ENCODE measurements at regions not wholly inside any gene's neighbourhood (a gene's known extent, or its start where the extent isn't known, plus 50 kb on each side); places are given as distances from the start of the nearest gene placed in this dataset.

DNA sequence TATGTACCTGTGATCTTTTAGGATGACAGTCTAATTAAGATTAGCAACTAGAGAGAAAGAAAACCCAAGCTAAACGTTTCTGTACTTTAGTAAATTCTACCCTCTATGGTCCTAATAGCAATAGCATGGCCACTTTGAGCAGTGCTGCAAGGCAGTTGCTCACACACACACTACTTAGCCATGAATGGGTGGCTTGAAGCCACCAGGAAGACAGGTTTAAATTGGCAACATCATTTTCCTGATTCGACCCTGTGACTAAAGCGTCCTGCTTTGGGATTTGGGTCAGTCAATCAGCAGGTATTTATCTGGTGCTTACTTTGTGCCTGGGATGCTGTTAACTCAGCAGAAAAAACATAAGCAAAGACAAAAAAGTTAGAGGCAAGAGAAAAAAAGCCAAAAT lies 150.6 kb downstream of the ARRDC3 start:
- peaks cover 0 to 9% (median 2%) of the 10 kb centered on the region in 3 donors for H3K9me3 ChIP-seq (ENCODE audit: control extremely low read depth in 1 of 3, control insufficient read depth in 2 of 3, insufficient read depth in 1 of 3, low read length in 2 of 3)
- Mint-ChIP-seq H3K9me3 (ENCODE audit: insufficient read depth) (peaks cover 8% of the 10 kb centered on the region), H3K27ac (no peak overlapping the region), H3K27me3 (peaks cover 6% of the 10 kb centered on the region), H3K4me1 (no peaks in the 10 kb centered on the region), H3K4me3 (no peak overlapping the region)
- ChIA-PET POLR2A (no interaction called here), CTCF (interaction anchor here (1.0 to 1.3 kb wide), 2 partner anchors 10 to 152 kb away, joined by 3 to 6 read pairs; no protein-coding TSS in a partner anchor)
- H3K4me3 ChIP-seq (ENCODE audit: control extremely low read depth in 1 of 5, extremely low read depth in 1 of 5, insufficient read depth in 1 of 5, low read depth in 2 of 5, low read length in 4 of 5), result no peak overlapping the region
- no peak for ATAC-seq (ENCODE audit: low read depth)
- no peak for DNase-seq
- no peaks in the 10 kb centered on the region for H3K79me2 ChIP-seq (ENCODE audit: control insufficient read depth, insufficient read depth, low read length)
- no peak overlapping the region for H3K9ac ChIP-seq (ENCODE audit: low read length)
- H4K20me1 ChIP-seq (ENCODE audit: control insufficient read depth, insufficient read depth, low read length, poor library complexity, severe bottlenecking), result no peaks in the 10 kb centered on the region
- H3K4me2 ChIP-seq (replicated peaks; ENCODE audit: low read depth, low read length, poor library complexity, severe bottlenecking), result no peak overlapping the region
- no peaks in the 10 kb centered on the region for H3K36me3 ChIP-seq (replicated peaks in 1 of 2; ENCODE audit: control extremely low read depth in 1 of 2, control insufficient read depth in 1 of 2, extremely low read depth in 1 of 2, insufficient read depth in 2 of 2, low read length in 1 of 2)
- intact Hi-C loops (cut with micrococcal nuclease), result no loop called here
- no peaks in the 10 kb centered on the region for H3K27me3 ChIP-seq (replicated peaks in 1 of 4; ENCODE audit: control extremely low read depth in 1 of 4, control insufficient read depth in 3 of 4, insufficient read depth in 4 of 4, low read length in 3 of 4)
- no peak for TF ChIP-seq CTCF (IDR thresholded peaks at IDR 0.05)
- TF ChIP-seq EZH2 (IDR thresholded peaks at IDR 0.05; ENCODE audit: borderline replicate concordance, insufficient read depth, low read depth, low read length, poor library complexity, severe bottlenecking), result no peak
- WGBS (ENCODE audit: insufficient coverage), result 100% methylated on average over 2 of the region's 3 CpGs
- H3K27ac ChIP-seq (ENCODE audit: low read length in 2 of 2), result no peak overlapping the region
- no peaks in the 10 kb centered on the region for H3K4me1 ChIP-seq (ENCODE audit: control insufficient read depth in 2 of 2, insufficient read depth in 2 of 2, low read length in 2 of 2)
- H2AFZ ChIP-seq (ENCODE audit: insufficient read depth, low read depth, low read length, poor library complexity, severe bottlenecking), result no peak overlapping the region

DNA sequence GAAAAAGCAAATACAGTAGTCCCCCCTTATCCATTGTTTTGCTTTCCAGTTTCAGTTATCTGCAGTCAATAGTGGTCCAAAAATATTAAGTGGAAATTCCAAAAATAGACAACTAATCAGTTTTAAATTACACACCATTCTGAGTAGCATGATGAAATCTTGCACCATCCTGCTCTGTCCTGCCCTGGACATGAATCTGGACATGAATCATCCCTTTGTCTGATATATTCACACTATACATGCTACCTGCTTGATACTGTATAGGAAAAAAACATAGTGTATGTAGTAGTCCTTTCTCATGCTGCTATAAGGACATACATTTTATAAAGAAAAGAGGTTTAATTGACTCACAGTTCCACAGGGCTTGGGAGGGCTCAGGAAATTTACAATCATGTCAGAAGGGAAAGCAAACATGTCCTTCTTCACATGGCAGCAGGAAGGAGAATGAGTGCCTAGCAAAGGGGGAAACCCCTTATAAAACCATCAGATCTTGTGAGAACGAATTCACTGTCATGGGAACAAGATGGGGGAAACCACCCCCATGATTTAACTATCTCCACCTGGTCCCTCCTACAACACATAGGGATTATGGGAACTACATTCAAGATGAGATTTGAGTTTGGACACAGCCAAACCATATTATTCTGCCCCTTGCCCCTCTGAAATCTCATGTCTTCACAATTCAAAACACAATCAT lies 153.9 kb downstream of the ARRDC3 start:
- ChIA-PET POLR2A (no interaction called here), CTCF (interaction anchor here (1.6 to 3.8 kb wide), 3 partner anchors 156 to 190 kb away, joined by 9 to 183 read pairs (median 33); partner anchors contain the start of gene ARRDC3)
- H3K36me3 ChIP-seq (replicated peaks in 1 of 2; ENCODE audit: control extremely low read depth in 1 of 2, control insufficient read depth in 1 of 2, extremely low read depth in 1 of 2, insufficient read depth in 2 of 2, low read length in 1 of 2), result no peaks in the 10 kb centered on the region
- peaks cover 10% of the 10 kb centered on the region for H3K27me3 Mint-ChIP-seq
- H3K4me1 Mint-ChIP-seq, result no peaks in the 10 kb centered on the region
- H3K27ac Mint-ChIP-seq, result no peak overlapping the region
- WGBS (ENCODE audit: insufficient coverage), result no CpG with 5 or more reads among the region's 1 CpG
- peaks cover 8% of the 10 kb centered on the region for H3K9me3 Mint-ChIP-seq (ENCODE audit: insufficient read depth)
- H3K79me2 ChIP-seq (ENCODE audit: control insufficient read depth, insufficient read depth, low read length), result no peaks in the 10 kb centered on the region
- no peak for TF ChIP-seq EZH2 (IDR thresholded peaks at IDR 0.05; ENCODE audit: borderline replicate concordance, insufficient read depth, low read depth, low read length, poor library complexity, severe bottlenecking)
- no peak for TF ChIP-seq CTCF (IDR thresholded peaks at IDR 0.05)
- no peak overlapping the region for H2AFZ ChIP-seq (ENCODE audit: insufficient read depth, low read depth, low read length, poor library complexity, severe bottlenecking)
- no peak for DNase-seq
- no peak overlapping the region for H3K9ac ChIP-seq (ENCODE audit: low read length)
- H3K27me3 ChIP-seq (replicated peaks in 1 of 4; ENCODE audit: control extremely low read depth in 1 of 4, control insufficient read depth in 3 of 4, insufficient read depth in 4 of 4, low read length in 3 of 4), result peaks cover 0 to 4% (median 2%) of the 10 kb centered on the region in 4 experiments
- no peak for ATAC-seq (ENCODE audit: low read depth)
- no peak overlapping the region for H3K4me3 Mint-ChIP-seq
- H3K4me3 ChIP-seq (ENCODE audit: control extremely low read depth in 1 of 5, extremely low read depth in 1 of 5, insufficient read depth in 1 of 5, low read depth in 2 of 5, low read length in 4 of 5), result no peak overlapping the region
- H3K4me2 ChIP-seq (replicated peaks; ENCODE audit: low read depth, low read length, poor library complexity, severe bottlenecking), result no peak overlapping the region
- H3K9me3 ChIP-seq (ENCODE audit: control extremely low read depth in 1 of 3, control insufficient read depth in 2 of 3, insufficient read depth in 1 of 3, low read length in 2 of 3), result peaks cover 0 to 9% (median 2%) of the 10 kb centered on the region in 3 donors
- intact Hi-C loops (cut with micrococcal nuclease), result loop anchor here (5.0 kb wide), 1 partner anchor 362 kb away; no protein-coding TSS in a partner anchor
- no peaks in the 10 kb centered on the region for H3K4me1 ChIP-seq (ENCODE audit: control insufficient read depth in 2 of 2, insufficient read depth in 2 of 2, low read length in 2 of 2)
- H3K27ac ChIP-seq (ENCODE audit: low read length in 2 of 2), result no peak overlapping the region
- H4K20me1 ChIP-seq (ENCODE audit: control insufficient read depth, insufficient read depth, low read length, poor library complexity, severe bottlenecking), result no peaks in the 10 kb centered on the region
